OCI-LY7 (cell line): ENCODE measurements at regions not wholly inside any gene's neighbourhood (a gene's known extent, or its start where the extent isn't known, plus 50 kb on each side); places are given as distances from the start of the nearest gene placed in this dataset.

ENCODE experiments used
- BruUV-seq: library from RNA; stranded (reverse); fragments of 400-500 nt; replicated peaks from 2 replicates; lab custom pipeline; 2021; lab: Mats Ljungman, UMichigan
- CTCF ChIA-PET: fragments of 300-600 bp; sonication (Branson Sonifier 250); formaldehyde crosslinking; loops from one replicate; lab custom pipeline; 2022; ENCODE audit warnings: antibody characterized with exemption; ENCODE audit not compliant: unreplicated experiment; lab: Charles Lee
- POLR2A ChIA-PET: fragments of 300-600 bp; sonication (Branson Sonifier 250); formaldehyde crosslinking; loops from one replicate; lab custom pipeline; 2022; ENCODE audit warnings: antibody characterized with exemption; lab: Charles Lee
- DNase-seq: peaks from one replicate; pipeline ENCODE4 v3.0.0-alpha.2; 2015; ENCODE audit warnings: low spot score
- H2AFZ ChIP-seq: fragments of 200-600 bp; sonication (generic), shearing (Covaris generic); 2 replicates; pipeline ENCODE4 v1.6.1; 2014; ENCODE audit warnings: mild to moderate bottlenecking, antibody characterized with exemption, low read length, moderate library complexity
- H3K27ac ChIP-seq: fragments of 200-600 bp; sonication (generic); 2 replicates; pipeline ENCODE4 v1.5.1; 2014; ENCODE audit warnings: mixed run types, low read depth, mild to moderate bottlenecking, moderate library complexity, low read length, inconsistent platforms; ENCODE audit not compliant: poor library complexity, severe bottlenecking
- H3K36me3 ChIP-seq: fragments of 200-600 bp; sonication (generic); 2 replicates; pipeline ENCODE4 v1.6.1; 2014; ENCODE audit warnings: mild to moderate bottlenecking, antibody characterized with exemption, low read length, moderate library complexity, mixed read lengths; ENCODE audit not compliant: insufficient read depth
- H3K4me1 ChIP-seq: fragments of 200-600 bp; sonication (generic); 2 replicates; pipeline ENCODE4 v1.5.1; 2014; ENCODE audit warnings: mild to moderate bottlenecking, low read length; ENCODE audit not compliant: insufficient read depth, poor library complexity, severe bottlenecking
- H3K4me2 ChIP-seq: fragments of 200-600 bp; sonication (generic); 2 replicates; pipeline ENCODE4 v1.6.1; 2014; ENCODE audit warnings: mild to moderate bottlenecking, low read length
- H3K4me3 ChIP-seq: fragments of 200-600 bp; sonication (generic); 2 replicates; pipeline ENCODE4 v1.5.1; 2014; ENCODE audit warnings: mild to moderate bottlenecking, low read depth, low read length; ENCODE audit not compliant: poor library complexity, severe bottlenecking
- H3K79me2 ChIP-seq: fragments of 200-600 bp; sonication (generic); 2 replicates; pipeline ENCODE4 v1.6.1; 2016; ENCODE audit warnings: low read depth, mild to moderate bottlenecking, low read length, moderate library complexity, mixed read lengths; ENCODE audit not compliant: insufficient read depth
- H3K9me2 ChIP-seq: fragments of 200-600 bp; sonication (generic); 2 replicates; pipeline ENCODE4 v1.6.1; 2016; ENCODE audit warnings: mild to moderate bottlenecking, low read length, mixed read lengths; ENCODE audit not compliant: insufficient read depth
- H3K9me3 ChIP-seq: fragments of 200-600 bp; sonication (generic); 2 replicates; pipeline ENCODE4 v1.6.1; 2014; ENCODE audit warnings: mild to moderate bottlenecking, mixed run types, low read length, mixed read lengths
- H4K20me1 ChIP-seq: fragments of 200-600 bp; sonication (generic); 2 replicates; pipeline ENCODE4 v1.6.1; 2014; ENCODE audit warnings: mild to moderate bottlenecking, antibody characterized with exemption, low read length, moderate library complexity, mixed read lengths; ENCODE audit not compliant: insufficient read depth
- EZH2phosphoT487 ChIP-seq: fragments of 200-600 bp; sonication (generic); IDR thresholded peaks from 2 replicates; pipeline ENCODE4 v1.6.1; 2018; ENCODE audit warnings: low read depth, borderline replicate concordance, mild to moderate bottlenecking, mixed run types, antibody characterized with exemption, low read length, moderate library complexity, mixed read lengths
- intact Hi-C: fragments of 100-400 bp; cut with micrococcal nuclease; formaldehyde crosslinking; loops from one replicate; pipeline ENCODE4 v1.10.0; 2022; ENCODE audit not compliant: unreplicated experiment
- TF ChIP-seq, protein P1 (sequence below): fragments of 200-600 bp; sonication (generic); conservative IDR thresholded peaks from 2 replicates; pipeline ENCODE4 v1.5.1; 2014; ENCODE audit warnings: mild to moderate bottlenecking, antibody characterized with exemption, low read length, moderate library complexity, mixed read lengths

- Histone ChIP-seq H3K79me2 (no peaks in the 10 kb centered on the region), H3K9me2 (peaks cover 5% of the 10 kb centered on the region; the same call in 1 of the 2 replicates), H4K20me1 (no peaks in the 10 kb centered on the region), H3K4me3 (no peak overlapping the region), H3K9me3 (no peaks in the 10 kb centered on the region), H3K4me1 (no peaks in the 10 kb centered on the region), H3K36me3 (no peaks in the 10 kb centered on the region), H3K4me2 (no peak overlapping the region), H2AFZ (no peak overlapping the region), H3K27ac (no peak overlapping the region)
- ChIA-PET POLR2A (interaction anchor here (0.5 to 0.7 kb wide), 2 partner anchors 125 to 1290 kb away, joined by 3 to 5 read pairs; no protein-coding TSS in a partner anchor), CTCF (no interaction called here)
- no peak for DNase-seq
- no peak for TF ChIP-seq EZH2phosphoT487
- TF ChIP-seq, protein P1, sequence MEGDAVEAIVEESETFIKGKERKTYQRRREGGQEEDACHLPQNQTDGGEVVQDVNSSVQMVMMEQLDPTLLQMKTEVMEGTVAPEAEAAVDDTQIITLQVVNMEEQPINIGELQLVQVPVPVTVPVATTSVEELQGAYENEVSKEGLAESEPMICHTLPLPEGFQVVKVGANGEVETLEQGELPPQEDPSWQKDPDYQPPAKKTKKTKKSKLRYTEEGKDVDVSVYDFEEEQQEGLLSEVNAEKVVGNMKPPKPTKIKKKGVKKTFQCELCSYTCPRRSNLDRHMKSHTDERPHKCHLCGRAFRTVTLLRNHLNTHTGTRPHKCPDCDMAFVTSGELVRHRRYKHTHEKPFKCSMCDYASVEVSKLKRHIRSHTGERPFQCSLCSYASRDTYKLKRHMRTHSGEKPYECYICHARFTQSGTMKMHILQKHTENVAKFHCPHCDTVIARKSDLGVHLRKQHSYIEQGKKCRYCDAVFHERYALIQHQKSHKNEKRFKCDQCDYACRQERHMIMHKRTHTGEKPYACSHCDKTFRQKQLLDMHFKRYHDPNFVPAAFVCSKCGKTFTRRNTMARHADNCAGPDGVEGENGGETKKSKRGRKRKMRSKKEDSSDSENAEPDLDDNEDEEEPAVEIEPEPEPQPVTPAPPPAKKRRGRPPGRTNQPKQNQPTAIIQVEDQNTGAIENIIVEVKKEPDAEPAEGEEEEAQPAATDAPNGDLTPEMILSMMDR: no peak
- no TSS peak for BruUV-seq
- intact Hi-C loops: no loop called here
Measured at GRCh38 chr13:90834700-90835099, 512.8 kb upstream of the MIR17HG start.

DNA sequence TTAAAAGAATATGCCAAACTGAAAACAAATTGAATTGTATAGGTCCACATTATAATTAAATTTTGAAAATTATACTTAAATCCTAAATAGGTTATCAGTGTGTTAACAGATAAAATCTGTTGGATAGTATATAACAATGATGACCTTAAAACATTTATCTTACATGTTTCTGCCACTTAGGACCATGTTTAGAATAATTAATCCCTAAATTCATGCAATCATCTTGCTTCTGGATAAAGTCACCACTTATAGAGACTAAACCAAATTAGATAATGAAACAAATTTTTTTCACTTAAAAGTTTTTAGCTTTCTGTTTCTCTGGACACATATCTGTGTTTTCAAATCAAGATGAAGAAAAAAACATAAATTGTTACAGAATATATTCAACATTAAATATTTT, 511.7 kb upstream of the MIR17HG start:
- H4K20me1 ChIP-seq: no peaks in the 10 kb centered on the region
- TF ChIP-seq, protein P1: no peak
- TF ChIP-seq EZH2phosphoT487: no peak
- POLR2A ChIA-PET: interaction anchor here (0.9 to 1.0 kb wide), 2 partner anchors 10 to 37 kb away, joined by 3 to 4 read pairs; no protein-coding TSS in a partner anchor

DNA sequence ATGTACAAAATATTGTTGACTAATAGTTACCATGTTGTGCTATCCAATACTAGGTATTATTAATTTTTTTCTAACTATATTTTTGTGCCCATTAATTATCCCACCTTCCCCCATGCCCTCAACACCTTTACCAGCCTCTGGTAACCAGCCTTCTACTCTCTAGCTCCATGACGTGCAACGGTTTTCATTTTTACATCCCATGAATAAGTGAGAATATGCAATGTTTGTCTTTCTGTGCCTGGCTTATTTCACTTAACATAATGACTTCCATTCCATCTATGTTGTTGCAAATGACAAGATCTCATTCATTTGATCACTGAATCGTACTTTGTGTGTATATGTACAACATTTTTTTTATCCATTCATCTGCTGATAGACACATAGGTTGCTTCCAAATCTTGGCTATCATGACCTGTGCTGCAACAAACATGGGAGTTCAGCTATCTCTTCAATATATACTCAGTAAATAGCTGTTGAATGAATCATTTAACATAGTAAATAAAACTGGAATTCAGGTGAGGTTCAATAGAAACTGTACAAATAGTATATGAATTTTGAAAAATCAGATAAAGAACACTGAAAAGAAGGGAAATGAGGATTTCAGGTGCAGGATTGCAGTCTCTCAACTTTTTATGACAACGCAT, 509.0 kb upstream of the MIR17HG start:
- POLR2A ChIA-PET: interaction anchor here (0.7 kb wide), 1 partner anchor 1300 kb away, joined by 3 read pairs; no protein-coding TSS in a partner anchor
- CTCF ChIA-PET: no interaction called here
- TF ChIP-seq, protein P1: no peak
- no peak for TF ChIP-seq EZH2phosphoT487
- no peaks in the 10 kb centered on the region for H4K20me1 ChIP-seq
- H3K4me1 ChIP-seq: no peaks in the 10 kb centered on the region
- no TSS peak for BruUV-seq
- H3K4me2 ChIP-seq: no peak overlapping the region
- no peaks in the 10 kb centered on the region for H3K79me2 ChIP-seq
- no peak overlapping the region for H3K4me3 ChIP-seq
- intact Hi-C loops: no loop called here
- H3K36me3 ChIP-seq: no peaks in the 10 kb centered on the region
- H3K9me2 ChIP-seq: no peaks in the 10 kb centered on the region
- H3K9me3 ChIP-seq: no peaks in the 10 kb centered on the region
- no peak overlapping the region for H3K27ac ChIP-seq
- H2AFZ ChIP-seq: no peak overlapping the region
- DNase-seq: no peak

More for the DNA sequence above, 511.7 kb upstream of the MIR17HG start:
- H3K9me2 ChIP-seq: no peaks in the 10 kb centered on the region
- CTCF ChIA-PET: no interaction called here
- no peak for DNase-seq
- no peak overlapping the region for H3K4me2 ChIP-seq
- intact Hi-C loops: no loop called here
- H3K79me2 ChIP-seq: no peaks in the 10 kb centered on the region
- no peak overlapping the region for H2AFZ ChIP-seq
- H3K36me3 ChIP-seq: no peaks in the 10 kb centered on the region
- H3K27ac ChIP-seq: no peak overlapping the region
- no peaks in the 10 kb centered on the region for H3K4me1 ChIP-seq
- H3K4me3 ChIP-seq: no peak overlapping the region
- no peaks in the 10 kb centered on the region for H3K9me3 ChIP-seq
- BruUV-seq: no TSS peak
